GM13977 (cell line): ENCODE measurements at regions not wholly inside any gene's neighbourhood (a gene's known extent, or its start where the extent isn't known, plus 50 kb on each side); places are given as distances from the start of the nearest gene placed in this dataset.
"Not testable (repeated sequence)": the region's sequence is repeated elsewhere in the genome, so short reads cannot be mapped to it uniquely, and the experiment has no call there.

Source experiments
- DNase-seq: peaks from one replicate; pipeline ENCODE4 v3.0.0; 2012; ENCODE audit warnings: low spot score
- in situ Hi-C: fragments of 300-500 bp; cut with MboI; formaldehyde crosslinking; loops from one replicate; pipeline ENCODE4 v1.12.0; 2022; ENCODE audit warnings: low sequenced_read_pairs, low pct_unique_long_range_greater_than_20kb, mixed read lengths, inconsistent platforms; ENCODE audit not compliant: unreplicated experiment
- TF ChIP-seq, protein P1 (sequence below): IDR thresholded peaks from 2 replicates; pipeline ENCODE4 v1.5.1; 2012; ENCODE audit warnings: mild to moderate bottlenecking, control low read depth; ENCODE audit not compliant: insufficient read depth; ENCODE audit errors: extremely low read depth, missing control alignments

DNA sequence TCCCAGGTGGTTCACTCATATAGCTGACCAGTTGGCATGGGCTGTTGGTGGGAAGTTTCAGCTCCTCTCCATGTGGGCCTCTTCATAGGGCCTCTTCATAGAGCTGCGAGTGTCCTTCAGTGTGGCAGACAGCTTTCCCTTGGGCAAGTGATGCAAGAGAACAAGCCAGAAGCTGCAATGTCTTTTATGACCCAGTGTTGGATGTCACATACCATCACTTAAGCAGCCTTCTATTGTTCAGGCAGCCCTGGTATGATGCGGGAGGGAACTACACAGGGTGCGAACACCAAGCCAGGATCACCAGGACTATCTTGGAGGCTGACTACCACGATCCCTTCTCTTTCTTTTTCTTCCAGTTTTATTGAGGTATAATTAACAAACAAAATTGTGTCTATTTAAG is 126.5 kb upstream of the ITGA6 start:
- in situ Hi-C loops, result no loop called here
- no peak for DNase-seq
- TF ChIP-seq, protein P1, sequence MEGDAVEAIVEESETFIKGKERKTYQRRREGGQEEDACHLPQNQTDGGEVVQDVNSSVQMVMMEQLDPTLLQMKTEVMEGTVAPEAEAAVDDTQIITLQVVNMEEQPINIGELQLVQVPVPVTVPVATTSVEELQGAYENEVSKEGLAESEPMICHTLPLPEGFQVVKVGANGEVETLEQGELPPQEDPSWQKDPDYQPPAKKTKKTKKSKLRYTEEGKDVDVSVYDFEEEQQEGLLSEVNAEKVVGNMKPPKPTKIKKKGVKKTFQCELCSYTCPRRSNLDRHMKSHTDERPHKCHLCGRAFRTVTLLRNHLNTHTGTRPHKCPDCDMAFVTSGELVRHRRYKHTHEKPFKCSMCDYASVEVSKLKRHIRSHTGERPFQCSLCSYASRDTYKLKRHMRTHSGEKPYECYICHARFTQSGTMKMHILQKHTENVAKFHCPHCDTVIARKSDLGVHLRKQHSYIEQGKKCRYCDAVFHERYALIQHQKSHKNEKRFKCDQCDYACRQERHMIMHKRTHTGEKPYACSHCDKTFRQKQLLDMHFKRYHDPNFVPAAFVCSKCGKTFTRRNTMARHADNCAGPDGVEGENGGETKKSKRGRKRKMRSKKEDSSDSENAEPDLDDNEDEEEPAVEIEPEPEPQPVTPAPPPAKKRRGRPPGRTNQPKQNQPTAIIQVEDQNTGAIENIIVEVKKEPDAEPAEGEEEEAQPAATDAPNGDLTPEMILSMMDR, result no peak

DNA sequence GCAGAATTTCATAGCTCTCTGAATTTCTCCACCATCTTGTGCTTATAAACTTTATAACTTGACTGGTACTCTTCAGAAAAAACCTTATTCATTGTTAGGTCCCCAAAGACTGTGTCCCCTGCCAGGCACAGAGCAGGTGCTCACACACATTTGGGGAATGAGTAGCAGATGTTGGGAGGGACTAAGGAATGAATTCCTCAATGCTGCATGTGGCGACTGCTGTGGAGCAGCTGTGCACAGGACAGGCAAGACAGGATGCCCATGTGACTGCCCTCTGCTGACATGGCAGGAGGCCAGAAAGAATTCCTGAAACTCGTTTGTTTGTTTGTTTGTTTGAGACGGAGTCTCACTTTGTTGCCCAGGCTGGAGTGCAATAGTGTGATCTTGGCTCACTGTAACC is 122.3 kb upstream of the ITGA6 start:
- TF ChIP-seq, protein P1, result no peak
- no peak for DNase-seq

DNA sequence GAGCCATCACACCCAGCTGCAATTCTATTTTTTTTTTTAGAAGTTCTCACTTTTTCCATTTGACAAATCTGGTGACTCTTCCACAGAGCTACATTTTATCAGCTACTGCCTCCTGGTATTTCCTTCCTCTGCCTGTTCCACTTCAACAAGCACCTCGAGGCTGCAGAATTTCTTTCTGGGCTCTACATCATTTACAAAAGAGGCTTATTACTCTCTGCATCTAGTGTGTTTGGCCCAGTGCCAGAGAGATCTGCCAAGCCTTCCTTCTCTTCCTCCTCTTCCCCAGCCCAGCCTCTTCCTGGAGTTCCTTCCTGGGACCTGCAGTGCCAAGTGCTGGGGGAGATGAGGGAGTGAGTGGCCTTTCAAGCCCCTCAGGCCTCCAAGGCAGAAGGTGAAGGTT is 119.6 kb upstream of the ITGA6 start:
- DNase-seq, result no peak
- in situ Hi-C loops, result no loop called here
- TF ChIP-seq, protein P1, result no peak

More for the DNA sequence above, 122.3 kb upstream of the ITGA6 start:
- in situ Hi-C loops, result no loop called here

DNA sequence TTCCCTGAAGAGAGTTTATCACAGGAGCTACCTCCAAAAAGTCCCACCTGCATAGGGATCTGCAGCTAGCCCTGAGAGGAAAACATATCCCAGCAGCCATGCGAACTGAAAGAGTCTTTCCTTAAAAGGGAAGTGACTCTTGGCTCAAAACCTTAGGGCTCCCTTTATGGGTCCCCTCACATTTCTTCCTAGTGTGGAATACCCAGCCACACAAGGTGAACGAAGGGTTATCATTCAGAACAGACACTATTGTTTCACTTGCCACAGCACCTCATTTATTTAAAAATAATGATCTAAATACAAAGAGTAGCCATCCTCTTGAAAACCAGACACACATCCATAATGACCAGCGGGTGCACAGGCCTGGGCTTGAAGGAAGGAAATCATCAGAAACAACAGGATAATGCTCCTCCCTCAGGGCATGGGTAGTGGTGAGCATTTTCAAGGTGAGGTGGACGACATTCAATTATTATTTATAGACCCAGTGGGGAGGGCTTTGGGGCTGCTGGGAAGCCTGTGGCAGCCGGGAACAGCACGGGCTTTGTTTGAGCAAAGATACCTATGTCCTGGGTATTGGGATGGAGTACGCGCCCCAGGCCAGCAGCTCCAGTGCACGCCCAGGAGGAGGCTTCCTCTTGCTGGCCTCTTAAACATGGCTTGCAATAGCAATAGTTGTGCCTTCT is 119.0 kb upstream of the ITGA6 start:
- TF ChIP-seq, protein P1, result no peak
- in situ Hi-C loops, result no loop called here
- DNase-seq, result no peak

DNA sequence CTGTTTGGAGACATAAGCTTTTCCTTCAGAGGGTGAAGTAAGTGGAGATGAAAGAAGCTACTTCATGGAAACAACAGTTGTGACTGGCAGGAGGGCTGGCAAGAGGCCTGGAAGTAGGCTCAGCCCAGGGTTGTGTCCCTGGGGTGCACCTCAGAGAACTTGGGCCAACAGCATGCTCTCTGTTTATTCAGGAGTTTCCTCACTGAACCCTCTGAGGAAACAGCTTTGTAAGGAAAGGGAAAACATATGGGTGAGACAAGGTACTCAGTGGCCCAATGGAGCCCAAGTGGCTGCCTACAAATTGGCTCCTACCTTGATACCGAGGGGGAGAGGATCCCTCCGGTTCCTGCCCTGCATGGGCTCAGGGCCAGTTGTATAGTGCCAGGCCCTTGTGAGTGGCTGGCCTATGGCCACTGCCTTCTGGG is 115.5 kb upstream of the ITGA6 start:
- in situ Hi-C loops, result no loop called here
- DNase-seq, result no peak
- TF ChIP-seq, protein P1, result no peak

DNA sequence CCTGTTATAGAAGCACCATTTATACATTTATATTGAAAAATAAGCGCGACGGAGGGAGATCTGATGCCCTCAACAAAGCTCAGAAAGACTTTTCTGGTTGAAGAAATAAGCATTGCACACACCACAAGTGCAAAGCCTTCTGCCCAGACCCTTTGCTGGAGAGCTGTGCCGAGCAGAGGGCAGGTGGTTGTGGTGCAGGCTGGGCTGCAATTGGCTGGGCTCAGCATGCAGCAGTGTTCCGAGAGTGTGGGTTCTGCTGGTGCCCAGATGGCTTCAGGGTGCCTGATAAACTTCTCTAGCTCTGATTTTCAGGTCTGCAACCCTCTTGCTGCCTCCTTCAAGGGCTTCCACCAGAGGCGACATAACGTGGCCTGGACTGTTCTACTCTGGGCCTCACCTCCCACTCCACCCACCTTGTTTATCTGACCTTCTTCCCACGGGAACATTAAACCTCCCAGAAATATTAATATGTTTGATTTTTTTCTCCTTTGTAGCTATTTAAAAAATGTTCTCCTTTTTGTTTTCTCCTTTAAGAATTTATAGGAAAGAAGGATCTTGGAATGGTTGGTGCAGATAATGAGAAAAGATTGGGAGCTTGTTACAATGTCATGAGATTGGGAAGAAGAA is 113.6 kb upstream of the ITGA6 start:
- DNase-seq, result no peak
- in situ Hi-C loops, result no loop called here
- TF ChIP-seq, protein P1, result no peak

DNA sequence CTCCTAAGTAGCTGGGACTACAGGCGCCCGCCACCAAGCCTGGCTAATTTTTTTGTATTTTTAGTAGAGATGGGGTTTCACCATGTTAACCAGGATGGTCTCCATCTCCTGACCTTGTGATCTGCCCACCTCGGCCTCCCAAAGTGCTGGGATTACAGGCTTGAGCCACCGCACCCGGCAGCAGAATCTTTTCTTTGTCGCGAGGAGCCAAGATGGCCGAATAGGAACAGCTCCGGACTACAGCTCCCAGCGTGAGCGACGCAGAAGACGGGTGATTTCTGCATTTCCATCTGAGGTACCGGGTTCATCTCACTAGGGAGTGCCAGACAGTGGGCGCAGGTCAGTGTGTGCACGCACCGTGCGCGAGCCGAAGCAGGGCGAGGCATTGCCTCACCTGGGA is 112.3 kb upstream of the ITGA6 start:
- in situ Hi-C loops, result not testable (repeated sequence)

More for the DNA sequence above, 112.3 kb upstream of the ITGA6 start:
- not testable (repeated sequence) for DNase-seq
